ENCODE measurements at regions not wholly inside any gene's neighbourhood (a gene's known extent, or its start where the extent isn't known, plus 50 kb on each side); places are given as distances from the start of the nearest gene placed in this dataset.

DNA sequence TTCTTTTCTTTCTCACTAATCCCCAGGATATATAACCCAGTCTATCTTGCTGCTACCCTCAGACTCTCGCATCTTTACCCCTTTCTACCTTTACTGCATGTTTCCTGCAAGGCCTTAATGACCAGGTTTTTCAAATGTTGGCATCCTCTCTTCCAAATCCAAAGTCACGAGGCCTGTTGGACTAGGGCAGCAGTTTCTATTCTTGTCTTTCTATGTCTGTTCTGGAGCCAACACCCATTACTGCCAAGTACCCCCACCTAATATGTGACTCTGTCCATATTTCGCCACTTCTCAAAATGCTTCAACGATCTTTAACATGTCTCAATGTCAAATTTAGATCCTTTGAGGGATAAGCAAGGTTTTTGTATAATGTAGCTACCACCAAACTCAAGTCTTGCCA lies 443.4 kb downstream of the BMP2 start:
- no peak for TF ChIP-seq CTCF (conservative IDR thresholded peaks at IDR 0.05)
- H3K27ac ChIP-seq, result no peak overlapping the region

DNA sequence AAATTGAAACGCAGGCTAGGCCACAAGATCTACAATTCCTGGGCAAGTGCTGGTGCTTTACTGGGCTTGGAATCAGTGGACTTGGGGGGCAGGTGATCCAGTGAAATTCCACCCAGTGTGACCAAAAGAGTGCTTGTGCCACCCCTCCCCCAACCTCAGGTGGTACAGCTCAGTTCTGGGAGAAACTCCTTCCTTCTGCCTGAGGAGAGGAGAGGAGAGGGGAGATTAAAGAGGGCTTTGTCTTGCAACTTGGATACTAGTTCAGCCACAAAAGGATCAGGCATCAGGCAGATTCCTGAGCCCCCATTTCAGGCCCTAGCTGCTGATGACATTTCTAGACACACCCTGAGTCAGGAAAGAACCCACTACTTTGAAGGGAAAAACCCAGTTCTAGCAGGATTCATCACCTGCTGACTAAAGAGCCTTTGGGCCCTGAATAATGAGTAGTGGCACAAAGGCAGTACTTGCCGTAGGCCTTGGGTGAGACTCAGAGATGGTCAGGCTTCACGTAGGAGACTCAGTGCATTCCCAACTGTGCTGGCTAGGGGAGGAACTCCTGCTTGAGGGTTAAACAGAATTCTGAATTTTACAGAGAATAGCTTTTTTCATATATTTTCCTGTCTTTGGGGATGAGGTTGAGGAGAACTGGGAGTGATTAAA lies 446.7 kb downstream of the BMP2 start:
- TF ChIP-seq CTCF (conservative IDR thresholded peaks at IDR 0.05), result no peak
- H3K27ac ChIP-seq, result no peak overlapping the region

GRCh38 chr20:7217606-7218005 lies 450.1 kb downstream of the BMP2 start:
- TF ChIP-seq CTCF (conservative IDR thresholded peaks at IDR 0.05), result no peak
- no peak overlapping the region for H3K27ac ChIP-seq

- H3K27ac ChIP-seq, result no peak overlapping the region
- TF ChIP-seq CTCF (conservative IDR thresholded peaks at IDR 0.05), result no peak
Observed at GRCh38 chr20:7220755-7221154, 453.3 kb downstream of the BMP2 start.

DNA sequence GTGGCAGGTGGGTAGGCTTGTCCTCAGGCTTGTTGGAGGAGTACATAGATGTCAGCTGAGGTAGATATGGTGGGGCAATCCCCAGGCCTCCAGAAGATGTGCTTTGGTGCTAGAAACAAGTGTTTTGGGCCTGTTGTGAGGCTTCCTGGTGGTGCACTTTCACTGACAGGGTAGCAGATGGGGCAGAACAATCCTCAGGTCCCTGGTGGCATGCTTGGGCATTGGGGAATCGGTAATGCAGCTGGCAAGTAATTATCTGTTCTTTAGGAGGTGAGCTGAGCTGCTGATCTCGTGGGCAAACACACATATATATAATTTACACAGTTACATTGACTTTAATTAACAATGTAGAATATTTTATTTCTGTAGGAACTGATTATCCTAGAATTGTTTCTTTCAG lies 458.7 kb downstream of the BMP2 start:
- no peak for TF ChIP-seq CTCF (conservative IDR thresholded peaks at IDR 0.05)
- H3K27ac ChIP-seq, result no peak overlapping the region

DNA sequence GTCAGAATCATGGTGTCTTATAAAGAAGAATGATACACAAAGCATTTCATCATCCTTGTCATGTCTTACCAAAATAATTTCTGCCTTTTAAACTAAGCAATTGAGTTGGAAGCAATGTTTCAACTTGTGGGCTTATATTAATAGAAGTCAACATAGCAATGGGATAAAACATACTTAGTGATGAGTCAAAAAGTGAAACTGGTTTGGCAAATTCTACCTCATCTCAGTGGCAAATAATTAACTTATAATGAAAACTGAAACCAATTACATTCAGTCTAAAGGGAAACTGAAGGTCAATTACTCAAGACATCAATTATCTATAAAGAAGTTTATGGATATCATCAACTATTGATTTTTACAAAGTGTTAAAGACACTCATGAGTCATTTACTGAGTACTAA lies 463.8 kb downstream of the BMP2 start:
- no peak overlapping the region for H3K27ac ChIP-seq

GRCh38 chr20:7232796-7233195 lies 465.3 kb downstream of the BMP2 start:
- H3K27ac ChIP-seq, result no peak overlapping the region

More for the DNA sequence above, 463.8 kb downstream of the BMP2 start:
- TF ChIP-seq CTCF (conservative IDR thresholded peaks at IDR 0.05), result no peak

More at GRCh38 chr20:7232796-7233195, 465.3 kb downstream of the BMP2 start:
- no peak for TF ChIP-seq CTCF (conservative IDR thresholded peaks at IDR 0.05)
